ENCODE measurements at regions not wholly inside any gene's neighbourhood (a gene's known extent, or its start where the extent isn't known, plus 50 kb on each side); places are given as distances from the start of the nearest gene placed in this dataset.

GRCh38 chr7:25900245-25900644 is 251.8 kb upstream of the NFE2L3 start:
- WGBS, 2 donors: 94 to 96% methylated on average over 3 of the region's 3 CpGs
- intact Hi-C loops (cut with DNase I): no loop called here

GRCh38 chr7:25900877-25901276 is 251.1 kb upstream of the NFE2L3 start:
- 86% methylated on average over 3 of the region's 3 CpGs for WGBS, 2 donors
- no peaks in the 10 kb centered on the region for H3K9me3 ChIP-seq
- intact Hi-C loops (cut with DNase I): no loop called here
- peaks cover 0 to under 1% (median 0%) of the 10 kb centered on the region in 3 donors for H3K27me3 ChIP-seq
- TF ChIP-seq POLR2A (IDR thresholded peaks at IDR 0.05): no peak
- no peak for TF ChIP-seq CTCF (IDR thresholded peaks at IDR 0.05)
- no peak for TF ChIP-seq POLR2AphosphoS5 (IDR thresholded peaks at IDR 0.05)
- no peak for TF ChIP-seq EP300 (IDR thresholded peaks at IDR 0.05)
- no peaks in the 10 kb centered on the region for H3K36me3 ChIP-seq
- no peak for DNase-seq
- H3K27ac ChIP-seq: no peak overlapping the region
- H3K4me1 ChIP-seq: no peaks in the 10 kb centered on the region
- H3K4me3 ChIP-seq: no peak overlapping the region

More at GRCh38 chr7:25900245-25900644, 251.8 kb upstream of the NFE2L3 start:
- DNase-seq: no peak
- no peaks in the 10 kb centered on the region for H3K9me3 ChIP-seq
- no peak overlapping the region for H3K4me3 ChIP-seq
- peaks cover 0 to 4% (median 1%) of the 10 kb centered on the region in 4 donors for H3K4me1 ChIP-seq
- H3K27me3 ChIP-seq: peaks cover 0 to 7% (median 0%) of the 10 kb centered on the region in 3 donors
- H3K36me3 ChIP-seq: no peaks in the 10 kb centered on the region
- H3K27ac ChIP-seq: no peak overlapping the region
- TF ChIP-seq EP300 (IDR thresholded peaks at IDR 0.05) (no peak), POLR2AphosphoS5 (IDR thresholded peaks at IDR 0.05) (no peak), CTCF (IDR thresholded peaks at IDR 0.05) (no peak), POLR2A (IDR thresholded peaks at IDR 0.05) (no peak)

- TF ChIP-seq POLR2A (IDR thresholded peaks at IDR 0.05) (no peak), POLR2AphosphoS5 (IDR thresholded peaks at IDR 0.05) (no peak), CTCF (IDR thresholded peaks at IDR 0.05) (no peak), EP300 (IDR thresholded peaks at IDR 0.05) (no peak)
- intact Hi-C loops (cut with DNase I): no loop called here
- Histone ChIP-seq H3K9me3 (no peaks in the 10 kb centered on the region), H3K27me3 (no peaks in the 10 kb centered on the region), H3K27ac (no peak overlapping the region), H3K36me3 (no peaks in the 10 kb centered on the region), H3K4me1 (no peaks in the 10 kb centered on the region), H3K4me3 (no peak overlapping the region)
- 56 to 79% methylated on average over 1 of the region's 1 CpG for WGBS, 2 donors
- no peak for DNase-seq
Observed at GRCh38 chr7:25901658-25902057, 250.3 kb upstream of the NFE2L3 start.

- H3K27me3 ChIP-seq: no peaks in the 10 kb centered on the region
- H3K27ac ChIP-seq: no peak overlapping the region
- no peaks in the 10 kb centered on the region for H3K36me3 ChIP-seq
- no peak overlapping the region for H3K4me3 ChIP-seq
- no peaks in the 10 kb centered on the region for H3K4me1 ChIP-seq
- no peaks in the 10 kb centered on the region for H3K9me3 ChIP-seq
- TF ChIP-seq CTCF (IDR thresholded peaks at IDR 0.05): no peak
- TF ChIP-seq EP300 (IDR thresholded peaks at IDR 0.05): no peak
- no peak for TF ChIP-seq POLR2AphosphoS5 (IDR thresholded peaks at IDR 0.05)
- TF ChIP-seq POLR2A (IDR thresholded peaks at IDR 0.05): no peak
- intact Hi-C loops (cut with DNase I): no loop called here
- 64 to 77% methylated on average over 3 of the region's 3 CpGs for WGBS, 2 donors
- DNase-seq: no peak
Observed at GRCh38 chr7:25906003-25906402, 246.0 kb upstream of the NFE2L3 start.

GRCh38 chr7:25906760-25907159 is 245.2 kb upstream of the NFE2L3 start:
- H3K27me3 ChIP-seq: no peaks in the 10 kb centered on the region
- H3K9me3 ChIP-seq: no peaks in the 10 kb centered on the region
- TF ChIP-seq CTCF (IDR thresholded peaks at IDR 0.05) (no peak), POLR2A (IDR thresholded peaks at IDR 0.05) (no peak), EP300 (IDR thresholded peaks at IDR 0.05) (no peak), POLR2AphosphoS5 (IDR thresholded peaks at IDR 0.05) (no peak)
- H3K4me3 ChIP-seq: no peak overlapping the region
- intact Hi-C loops (cut with DNase I): no loop called here
- H3K27ac ChIP-seq: no peak overlapping the region
- DNase-seq: no peak
- no peaks in the 10 kb centered on the region for H3K36me3 ChIP-seq
- no peaks in the 10 kb centered on the region for H3K4me1 ChIP-seq
- 90 to 92% methylated on average over 5 of the region's 5 CpGs for WGBS, 2 donors

All from sigmoid colon (tissue), 6 donors.